Hepatocyte (in vitro differentiated cells): ENCODE measurements at regions not wholly inside any gene's neighbourhood (a gene's known extent, or its start where the extent isn't known, plus 50 kb on each side); places are given as distances from the start of the nearest gene placed in this dataset.

Source experiments
- CTCF ChIP-seq: fragments of 200-600 bp; sonication (generic); IDR thresholded peaks from 2 replicates; pipeline ENCODE4 v1.5.1; 2016; ENCODE audit warnings: antibody characterized with exemption, mild to moderate bottlenecking; ENCODE audit not compliant: poor library complexity
- EZH2phosphoT487 ChIP-seq: fragments of 200-600 bp; sonication (generic); IDR thresholded peaks from one replicate; pipeline ENCODE4 v1.6.1; 2018; ENCODE audit warnings: antibody characterized with exemption, mild to moderate bottlenecking, low read depth, moderate library complexity; ENCODE audit not compliant: unreplicated experiment, severe bottlenecking

GRCh38 chr6:134850721-134851305, 99.1 kb downstream of the ALDH8A1 start:
- no peak for TF ChIP-seq CTCF
- no peak for TF ChIP-seq EZH2phosphoT487
